Central memory CD8-positive, alpha-beta T cell (primary cell): ENCODE measurements at regions not wholly inside any gene's neighbourhood (a gene's known extent, or its start where the extent isn't known, plus 50 kb on each side); places are given as distances from the start of the nearest gene placed in this dataset.

Experiments used
- ATAC-seq: fragments of 150-1000 bp; cut with Tn5 transposase; replicated peaks from 2 replicates; pipeline ENCODE4 v1.10.0; 2022; ENCODE audit warnings: mild to moderate bottlenecking, moderate FRiP score, moderate number of reproducible peaks; ENCODE audit not compliant: poor library complexity, severe bottlenecking; ENCODE audit errors: extremely low read depth
- DNase-seq, 2 donors: peaks; one replicate each; pipeline ENCODE4 v3.0.0; 2021; ENCODE audit warnings: low spot score in 2 of 2
- H3K27ac Mint-ChIP-seq: one replicate; pipeline ENCODE4 v1.8.0; 2022; ENCODE audit warnings: low read depth, mild to moderate bottlenecking, moderate library complexity, mixed read lengths
- H3K27me3 Mint-ChIP-seq: one replicate; pipeline ENCODE4 v1.8.0; 2022; ENCODE audit warnings: mixed read lengths
- H3K36me3 Mint-ChIP-seq: one replicate; pipeline ENCODE4 v1.8.0; 2022; ENCODE audit warnings: mild to moderate bottlenecking, moderate library complexity, mixed read lengths; ENCODE audit not compliant: insufficient read depth
- H3K4me1 Mint-ChIP-seq: one replicate; pipeline ENCODE4 v1.8.0; 2022; ENCODE audit warnings: mixed read lengths
- H3K4me3 Mint-ChIP-seq: one replicate; pipeline ENCODE4 v1.8.0; 2022; ENCODE audit warnings: mild to moderate bottlenecking, moderate library complexity, mixed read lengths
- H3K9me3 Mint-ChIP-seq: one replicate; pipeline ENCODE4 v1.8.0; 2022; ENCODE audit warnings: mixed read lengths

DNA sequence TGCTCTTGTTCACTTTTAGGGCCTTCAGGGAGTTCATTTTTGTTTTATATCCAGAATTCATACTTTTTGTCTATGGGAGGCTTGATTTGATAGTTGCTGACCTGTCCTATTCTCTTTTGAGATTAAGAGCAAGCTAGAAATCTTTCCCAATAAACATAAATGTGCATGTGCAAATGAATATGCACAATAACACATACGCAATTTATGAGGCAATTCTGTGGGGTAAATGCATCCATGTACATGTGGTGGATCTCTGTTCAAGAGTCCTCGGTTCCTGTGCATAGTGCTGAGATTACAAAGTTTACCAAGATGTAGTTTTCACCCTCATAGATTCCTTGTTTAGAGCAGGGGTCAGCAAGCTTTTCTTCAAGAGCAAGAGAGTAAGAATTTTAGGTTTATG, 640.7 kb downstream of the EDEM1 start:
- ATAC-seq, result no peak
- H3K27ac Mint-ChIP-seq, result no peak overlapping the region
- no peak for DNase-seq
- no peaks in the 10 kb centered on the region for H3K4me1 Mint-ChIP-seq
- peaks cover 10% of the 10 kb centered on the region for H3K9me3 Mint-ChIP-seq
- H3K4me3 Mint-ChIP-seq, result no peak overlapping the region
- H3K27me3 Mint-ChIP-seq, result no peaks in the 10 kb centered on the region
- H3K36me3 Mint-ChIP-seq, result no peaks in the 10 kb centered on the region

DNA sequence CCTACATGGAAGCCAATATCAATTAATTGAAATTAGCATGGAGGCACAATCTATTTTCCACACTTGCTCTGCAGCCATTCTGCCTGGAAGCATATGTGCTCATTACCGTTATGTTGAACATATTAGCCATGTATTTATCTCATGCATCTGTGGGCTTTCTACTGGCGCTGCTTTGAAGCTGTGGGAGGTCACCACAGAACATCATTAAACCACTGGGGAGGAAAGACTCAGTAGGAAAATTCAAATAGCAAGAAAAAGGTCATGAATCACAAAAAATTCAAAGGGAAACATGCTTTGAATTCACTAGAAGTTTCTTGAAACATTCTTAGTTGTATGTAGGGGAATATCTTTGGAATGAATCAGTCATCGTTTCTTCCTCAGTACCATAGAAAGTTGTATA, 652.5 kb downstream of the EDEM1 start:
- Mint-ChIP-seq H3K9me3 (peaks cover 16% of the 10 kb centered on the region), H3K36me3 (no peaks in the 10 kb centered on the region), H3K27me3 (no peaks in the 10 kb centered on the region), H3K4me3 (no peak overlapping the region), H3K4me1 (no peaks in the 10 kb centered on the region), H3K27ac (no peak overlapping the region)
- ATAC-seq (no peak), DNase-seq (no peak)

DNA sequence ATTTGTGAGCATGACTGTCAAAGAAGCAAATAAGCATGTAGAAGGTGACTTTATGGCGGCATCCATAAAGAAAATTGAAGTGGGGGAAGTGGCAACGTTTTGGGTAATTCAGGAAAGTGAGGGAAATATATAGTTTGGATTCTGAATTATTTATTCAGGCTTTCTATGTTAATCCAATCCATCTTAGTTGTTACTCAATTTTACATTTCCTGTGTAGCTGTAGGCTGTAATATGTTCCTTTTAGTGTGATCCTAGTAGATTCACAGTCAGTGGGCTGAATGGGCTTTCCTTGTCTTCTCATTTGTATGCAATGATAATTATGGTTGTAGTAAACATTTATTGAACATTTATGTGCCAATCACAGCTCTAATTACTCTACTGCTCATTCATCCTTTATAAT, 654.1 kb downstream of the EDEM1 start:
- peaks cover under 1% of the 10 kb centered on the region for H3K9me3 Mint-ChIP-seq
- no peak for ATAC-seq
- H3K4me3 Mint-ChIP-seq, result no peak overlapping the region
- no peaks in the 10 kb centered on the region for H3K36me3 Mint-ChIP-seq
- H3K4me1 Mint-ChIP-seq, result no peaks in the 10 kb centered on the region
- no peak for DNase-seq
- no peaks in the 10 kb centered on the region for H3K27me3 Mint-ChIP-seq
- no peak overlapping the region for H3K27ac Mint-ChIP-seq

DNA sequence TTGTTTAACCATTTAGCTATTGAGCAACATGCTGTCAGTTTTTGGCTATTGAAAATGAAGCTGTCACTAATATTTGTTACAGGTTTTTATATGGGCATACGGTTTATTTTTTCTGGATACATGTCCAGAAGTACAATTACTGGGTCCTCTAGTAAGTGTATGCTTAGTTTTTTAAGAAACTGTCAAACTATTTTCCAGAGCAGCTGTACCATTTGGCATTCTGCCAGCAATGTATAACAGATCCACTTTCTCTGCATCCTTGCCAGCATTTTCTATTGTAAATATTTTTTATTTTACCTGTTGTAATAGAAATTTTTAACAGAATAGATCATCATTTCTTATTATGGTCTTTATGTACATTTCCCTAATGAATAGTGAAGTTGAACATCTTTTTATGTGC, 658.8 kb downstream of the EDEM1 start:
- no peaks in the 10 kb centered on the region for H3K27me3 Mint-ChIP-seq
- no peak overlapping the region for H3K27ac Mint-ChIP-seq
- peaks cover 4% of the 10 kb centered on the region for H3K9me3 Mint-ChIP-seq
- ATAC-seq (no peak), DNase-seq (no peak)
- H3K4me3 Mint-ChIP-seq, result no peak overlapping the region
- no peaks in the 10 kb centered on the region for H3K4me1 Mint-ChIP-seq
- H3K36me3 Mint-ChIP-seq, result no peaks in the 10 kb centered on the region

DNA sequence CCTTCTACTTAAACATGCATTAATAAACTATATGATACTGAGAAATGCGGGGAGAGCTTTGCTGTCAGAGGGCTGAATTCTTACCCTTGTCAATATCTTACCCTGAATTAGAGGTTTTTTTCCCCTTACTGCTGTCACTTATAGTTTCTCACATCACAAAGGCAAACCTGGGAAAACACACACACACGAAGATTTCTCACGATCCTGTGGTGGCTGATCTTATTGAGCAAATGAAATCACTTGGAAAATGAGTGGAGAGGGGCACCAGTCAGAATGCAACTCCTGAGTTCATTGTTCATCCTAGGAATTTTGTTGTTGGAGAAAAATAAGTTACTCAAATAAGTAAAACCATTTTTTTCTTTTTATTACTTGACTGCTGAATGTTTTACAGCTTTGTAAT, 673.6 kb downstream of the EDEM1 start:
- Mint-ChIP-seq H3K27me3 (no peaks in the 10 kb centered on the region), H3K9me3 (peaks cover 8% of the 10 kb centered on the region), H3K36me3 (no peaks in the 10 kb centered on the region), H3K27ac (no peak overlapping the region), H3K4me1 (no peaks in the 10 kb centered on the region), H3K4me3 (no peak overlapping the region)
- ATAC-seq (no peak), DNase-seq (no peak)

DNA sequence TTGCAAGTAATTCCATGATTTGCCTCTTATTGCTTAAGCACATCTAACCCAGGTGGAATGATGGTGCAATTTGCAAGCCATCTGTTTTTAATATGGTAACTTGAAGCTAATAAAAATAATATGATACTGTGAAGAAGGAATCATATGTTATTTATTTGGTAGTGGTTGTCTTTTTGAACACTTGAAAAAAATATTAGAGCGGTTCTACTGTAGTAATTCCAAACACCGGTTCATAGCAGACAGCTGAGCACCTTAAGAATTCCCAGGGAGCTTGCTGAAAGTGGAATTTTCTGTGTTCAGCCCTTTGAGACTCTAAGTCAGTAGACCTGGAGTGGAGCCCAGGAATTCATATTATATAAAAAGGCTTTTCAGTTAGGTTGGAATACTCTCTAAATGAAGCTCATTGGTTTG, 687.4 kb downstream of the EDEM1 start:
- Mint-ChIP-seq H3K4me3 (no peak overlapping the region), H3K27me3 (no peaks in the 10 kb centered on the region), H3K27ac (no peak overlapping the region), H3K4me1 (no peaks in the 10 kb centered on the region), H3K36me3 (no peaks in the 10 kb centered on the region), H3K9me3 (peaks cover 16% of the 10 kb centered on the region)
- no peak for ATAC-seq
- DNase-seq, result no peak

DNA sequence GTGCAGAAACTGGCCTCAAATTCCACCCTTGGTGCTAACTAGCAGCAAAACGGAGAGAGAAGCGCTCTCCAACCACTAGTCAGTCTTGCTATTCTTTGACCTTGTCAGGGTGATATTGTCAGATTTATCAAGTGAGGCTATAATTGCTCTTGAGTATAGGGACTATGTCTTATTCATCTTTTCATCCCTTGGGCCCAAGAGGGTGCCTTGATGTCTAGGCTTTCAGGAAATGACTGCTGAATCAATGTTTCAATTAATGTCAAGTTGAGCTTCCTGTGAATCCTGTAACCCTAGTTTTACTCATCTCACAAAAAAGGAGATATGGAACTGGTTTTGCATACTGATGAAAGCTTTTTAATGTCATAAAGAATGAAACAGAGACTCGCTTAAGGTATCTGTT, 701.3 kb downstream of the EDEM1 start:
- Mint-ChIP-seq H3K9me3 (peaks cover 10% of the 10 kb centered on the region), H3K4me1 (no peaks in the 10 kb centered on the region), H3K27me3 (no peaks in the 10 kb centered on the region), H3K4me3 (no peak overlapping the region), H3K27ac (no peak overlapping the region), H3K36me3 (no peaks in the 10 kb centered on the region)
- no peak for ATAC-seq
- no peak for DNase-seq

DNA sequence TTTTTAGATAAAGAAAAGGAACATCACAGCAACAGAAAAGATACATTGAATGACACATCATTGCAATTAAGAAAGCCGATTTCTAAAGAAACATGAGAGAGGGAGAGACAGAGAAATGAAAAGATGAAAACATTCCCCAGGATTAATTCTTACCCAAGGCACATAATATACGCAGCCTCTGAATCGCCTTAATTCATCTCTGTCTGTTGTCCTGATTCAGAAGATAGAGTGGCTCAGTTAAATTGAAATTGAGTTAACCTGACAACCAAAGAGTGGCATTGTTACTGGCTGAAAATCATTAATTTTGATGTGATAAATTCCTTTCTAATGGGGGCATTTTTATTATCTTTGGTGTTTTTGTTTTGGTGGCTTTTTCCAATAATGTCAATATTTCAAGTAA, 701.9 kb downstream of the EDEM1 start:
- no peaks in the 10 kb centered on the region for H3K4me1 Mint-ChIP-seq

DNA sequence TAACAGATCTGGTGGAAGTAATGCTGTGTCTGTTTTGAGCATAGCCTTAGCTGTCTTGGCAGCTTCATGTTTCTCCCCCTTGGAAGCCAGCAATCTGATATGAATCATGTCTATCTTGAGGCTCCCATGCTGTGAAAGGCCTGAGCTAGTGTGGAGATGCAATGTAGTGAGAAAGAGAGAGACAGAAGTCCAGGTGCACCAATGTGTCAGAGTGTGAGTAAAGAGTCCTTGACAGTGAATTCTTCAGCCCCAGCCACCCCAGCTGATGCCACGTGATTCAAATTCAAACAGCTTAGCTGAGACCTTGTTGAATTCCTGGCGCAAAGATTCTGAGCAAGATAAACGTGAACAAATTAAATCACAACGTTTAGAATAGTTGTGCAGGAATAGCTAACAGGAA, 704.2 kb downstream of the EDEM1 start:
- no peak for DNase-seq
- Mint-ChIP-seq H3K27ac (no peak overlapping the region), H3K4me3 (no peak overlapping the region), H3K36me3 (no peaks in the 10 kb centered on the region), H3K27me3 (no peaks in the 10 kb centered on the region), H3K4me1 (no peaks in the 10 kb centered on the region), H3K9me3 (peaks cover 10% of the 10 kb centered on the region)
- no peak for ATAC-seq

More for the DNA sequence above, 701.9 kb downstream of the EDEM1 start:
- ATAC-seq, result no peak
- no peak for DNase-seq
- Mint-ChIP-seq H3K27ac (no peak overlapping the region), H3K36me3 (no peaks in the 10 kb centered on the region), H3K4me3 (no peak overlapping the region), H3K27me3 (no peaks in the 10 kb centered on the region), H3K9me3 (peaks cover 10% of the 10 kb centered on the region)

DNA sequence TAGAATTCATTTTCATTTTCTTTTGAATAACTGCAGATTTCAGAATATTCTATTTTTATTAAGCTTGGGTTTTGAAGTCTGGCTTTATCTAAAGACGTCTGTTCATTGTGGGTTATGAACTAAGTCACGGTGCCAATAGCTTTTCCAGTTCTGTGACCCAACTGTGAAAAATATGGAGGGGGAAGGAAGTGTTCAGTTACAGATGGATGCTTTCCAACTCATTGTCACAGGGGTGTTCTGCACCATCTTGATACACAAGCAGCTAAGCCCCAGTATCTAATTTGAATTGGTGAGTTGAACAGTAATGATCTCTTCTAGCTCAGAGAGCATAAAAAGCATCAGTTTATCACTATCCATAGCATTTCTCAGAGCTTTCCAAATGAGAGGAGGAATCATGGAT, 710.6 kb downstream of the EDEM1 start:
- no peak for DNase-seq
- Mint-ChIP-seq H3K27ac (no peak overlapping the region), H3K36me3 (no peaks in the 10 kb centered on the region), H3K27me3 (no peaks in the 10 kb centered on the region), H3K9me3 (peaks cover 6% of the 10 kb centered on the region), H3K4me1 (no peaks in the 10 kb centered on the region), H3K4me3 (no peak overlapping the region)
- no peak for ATAC-seq

DNA sequence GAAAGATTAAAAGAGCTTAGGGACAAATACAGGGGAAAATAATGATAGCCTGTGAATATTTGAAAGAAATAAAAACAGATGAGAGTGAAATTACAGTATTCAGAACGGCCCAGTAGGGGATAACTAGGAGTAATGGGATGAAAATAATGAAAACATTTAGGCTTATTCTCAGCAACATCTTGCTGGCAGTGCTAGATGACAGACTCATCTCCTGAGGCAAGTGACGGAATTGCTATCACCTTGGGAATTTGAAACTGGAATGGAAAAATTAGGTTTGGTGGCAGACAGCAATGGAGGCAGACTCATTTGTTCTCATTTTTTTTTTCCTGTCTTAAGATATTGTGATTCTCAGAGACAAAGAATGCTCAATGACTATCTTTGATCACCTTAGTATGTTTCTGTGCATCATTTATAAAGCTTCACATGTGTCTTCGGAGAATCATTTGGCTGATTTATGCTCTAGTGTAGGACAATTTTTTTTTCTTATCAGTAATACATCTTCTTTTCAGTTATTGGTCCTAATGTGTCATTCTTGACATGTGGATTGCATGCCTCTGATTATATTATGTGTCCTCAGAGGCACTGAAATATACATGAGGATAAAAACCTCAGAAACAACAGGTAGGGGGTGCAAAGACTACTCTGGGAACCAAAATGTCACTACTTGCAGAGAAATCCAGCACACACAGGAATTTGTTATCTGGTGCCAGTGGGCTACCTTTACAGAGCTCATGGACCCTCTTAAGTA, 711.7 kb downstream of the EDEM1 start:
- no peaks in the 10 kb centered on the region for H3K36me3 Mint-ChIP-seq
- H3K27ac Mint-ChIP-seq, result no peak overlapping the region
- ATAC-seq (no peak), DNase-seq (no peak)
- no peaks in the 10 kb centered on the region for H3K27me3 Mint-ChIP-seq
- H3K9me3 Mint-ChIP-seq, result peaks cover 10% of the 10 kb centered on the region
- H3K4me1 Mint-ChIP-seq, result no peaks in the 10 kb centered on the region
- H3K4me3 Mint-ChIP-seq, result no peak overlapping the region

DNA sequence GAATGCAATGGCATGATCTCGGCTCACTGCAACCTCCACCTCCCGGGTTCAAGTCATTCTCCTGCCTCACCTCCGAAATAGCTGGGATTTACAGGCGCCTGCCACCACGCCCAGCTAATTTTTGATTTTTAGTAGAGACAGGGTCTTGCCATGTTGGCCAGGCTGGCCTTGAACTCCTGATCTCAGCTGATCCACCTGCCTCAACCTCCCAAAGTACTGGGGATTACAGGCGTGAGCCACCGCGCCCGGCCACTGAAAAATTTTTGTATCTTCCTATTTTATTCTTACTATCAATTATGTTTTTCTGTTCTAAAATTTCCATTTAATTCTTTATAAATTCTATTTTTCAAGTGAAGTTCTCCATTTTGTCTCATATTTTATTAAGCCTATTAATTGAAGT, 730.4 kb downstream of the EDEM1 start:
- Mint-ChIP-seq H3K27me3 (no peaks in the 10 kb centered on the region), H3K9me3 (peaks cover 9% of the 10 kb centered on the region), H3K4me1 (no peaks in the 10 kb centered on the region), H3K4me3 (no peak overlapping the region), H3K27ac (no peak overlapping the region), H3K36me3 (no peaks in the 10 kb centered on the region)
- DNase-seq (no peak), ATAC-seq (no peak)

DNA sequence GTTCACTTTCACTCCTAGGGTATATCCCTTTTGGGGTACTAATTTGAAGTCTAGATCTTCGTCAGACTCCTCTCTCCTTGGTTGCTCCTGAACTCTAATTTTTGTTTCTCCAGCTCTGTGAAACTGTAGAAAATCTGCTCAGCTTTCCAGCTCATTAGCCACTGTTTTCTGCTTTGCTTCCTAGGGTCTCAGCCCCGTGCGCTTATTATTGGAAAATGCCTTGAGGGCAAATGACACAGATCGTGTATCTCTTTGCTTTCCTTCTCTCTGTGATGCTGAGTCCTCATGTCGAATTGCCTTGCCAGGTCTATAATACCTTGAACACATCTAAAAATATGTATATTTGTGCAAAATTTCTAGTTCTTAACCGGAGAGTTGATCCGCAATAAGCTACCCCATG, 731.1 kb downstream of the EDEM1 start:
- no peak overlapping the region for H3K4me3 Mint-ChIP-seq
- ATAC-seq (no peak), DNase-seq (no peak)
- H3K27me3 Mint-ChIP-seq, result no peaks in the 10 kb centered on the region
- no peak overlapping the region for H3K27ac Mint-ChIP-seq
- H3K9me3 Mint-ChIP-seq, result peaks cover 16% of the 10 kb centered on the region
- no peaks in the 10 kb centered on the region for H3K4me1 Mint-ChIP-seq
- H3K36me3 Mint-ChIP-seq, result no peaks in the 10 kb centered on the region
